Gastrocnemius medialis (tissue), 4 donors: ENCODE measurements at regions not wholly inside any gene's neighbourhood (a gene's known extent, or its start where the extent isn't known, plus 50 kb on each side); places are given as distances from the start of the nearest gene placed in this dataset.

Experiments used
- ATAC-seq, 2 donors: fragments of 150-250 bp; one replicate each; pipeline ENCODE4 v1.9.1; 2016
- DNase-seq, 2 donors: peaks; one replicate each; pipeline ENCODE4 v3.0.0-alpha.2; 2019
- H3K27ac ChIP-seq, 4 donors: fragments of 200-600 bp; sonication (generic); 1 replicate in 1 of 4; 2 replicates in 3 of 4; pipeline ENCODE4 v1.5.1; 2016 to 2018; ENCODE audit warnings: mild to moderate bottlenecking in 2 of 4, moderate library complexity in 1 of 4
- H3K27me3 ChIP-seq, 3 donors: fragments of 200-600 bp; sonication (generic) in 2 of 3; 1 replicate in 1 of 3; 2 replicates in 2 of 3; pipeline versions ENCODE4 v1.5.1 to v1.6.0; 2016 to 2019; ENCODE audit warnings: mild to moderate bottlenecking in 1 of 3, moderate library complexity in 1 of 3
- H3K36me3 ChIP-seq, 2 donors: fragments of 200-600 bp; sonication (generic) in 1 of 2; one replicate each; pipeline ENCODE4 v1.5.1; 2017 to 2018
- H3K4me1 ChIP-seq, 2 donors: fragments of 200-600 bp; sonication (generic) in 1 of 2; one replicate each; pipeline ENCODE4 v1.5.1; 2016 to 2017; ENCODE audit warnings: mild to moderate bottlenecking in 2 of 2
- H3K4me3 ChIP-seq, 4 donors: fragments of 200-600 bp; sonication (generic) in 3 of 4; 1 replicate in 1 of 4; 2 replicates in 3 of 4; pipeline ENCODE4 v1.5.1; 2016 to 2019; ENCODE audit warnings: mild to moderate bottlenecking in 2 of 4
- H3K9me3 ChIP-seq, 3 donors: fragments of 200-600 bp; sonication (generic) in 2 of 3; 1 replicate in 1 of 3; 2 replicates in 2 of 3; pipeline ENCODE4 v1.5.1; 2016 to 2019
- POLR2A ChIP-seq, 2 donors: fragments of 450-650 bp; IDR thresholded peaks; one replicate each; pipeline ENCODE4 v1.6.1; 2017; ENCODE audit warnings: antibody characterized with exemption in 2 of 2, mild to moderate bottlenecking in 2 of 2, moderate library complexity in 2 of 2
- in situ Hi-C, 4 donors: fragments of 200-750 bp; cut with MboI; loops; one replicate each; pipeline versions ENCODE4 v1.15.0 to v1.8.0; 2017; ENCODE audit warnings: low sequenced_read_pairs in 4 of 4
- intact Hi-C: fragments of 100-400 bp; cut with DNase I; formaldehyde crosslinking; loops from one replicate; pipeline ENCODE4 v1.15.1; 2023; ENCODE audit warnings: low total_unique reads
- TF ChIP-seq, protein P1 (sequence below), 5 experiments: fragments of 450-650 bp in 3 of 5; fragments of 200-600 bp in 2 of 5; sonication (generic) in 2 of 5; IDR thresholded peaks in 4 of 5; conservative IDR thresholded peaks in 1 of 5; 1 replicate in 4 of 5; 2 replicates in 1 of 5; pipeline ENCODE4 v1.5.1; 2016 to 2019; ENCODE audit warnings: antibody characterized with exemption in 5 of 5, mild to moderate bottlenecking in 3 of 5, moderate library complexity in 3 of 5

DNA sequence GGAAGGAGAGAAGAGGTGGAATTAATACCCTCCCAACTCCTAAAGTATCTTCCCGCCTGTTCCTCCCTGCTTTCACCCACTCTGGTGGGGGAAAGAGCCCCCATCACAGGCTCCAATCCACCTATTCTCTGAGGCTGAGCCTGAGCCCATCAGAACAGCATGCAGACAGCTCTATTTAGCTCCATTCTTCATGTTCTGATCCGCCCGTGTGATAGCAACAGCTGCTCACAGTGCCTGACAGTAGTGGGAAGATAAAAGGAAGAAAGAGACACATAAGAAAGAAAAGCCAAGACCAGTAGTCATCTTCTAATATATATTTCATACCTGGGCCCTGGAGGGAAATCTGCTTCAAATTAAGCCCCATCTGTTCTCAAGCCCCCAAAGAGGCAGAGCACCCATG, 80.3 kb upstream of the AKIP1 start:
- Histone ChIP-seq H3K9me3 (no peaks in the 10 kb centered on the region), H3K27ac (no peak overlapping the region), H3K27me3 (no peaks in the 10 kb centered on the region), H3K4me1 (peaks cover 15 to 17% of the 10 kb centered on the region in 2 donors), H3K36me3 (no peaks in the 10 kb centered on the region), H3K4me3 (no peak overlapping the region)
- TF ChIP-seq, protein P1, sequence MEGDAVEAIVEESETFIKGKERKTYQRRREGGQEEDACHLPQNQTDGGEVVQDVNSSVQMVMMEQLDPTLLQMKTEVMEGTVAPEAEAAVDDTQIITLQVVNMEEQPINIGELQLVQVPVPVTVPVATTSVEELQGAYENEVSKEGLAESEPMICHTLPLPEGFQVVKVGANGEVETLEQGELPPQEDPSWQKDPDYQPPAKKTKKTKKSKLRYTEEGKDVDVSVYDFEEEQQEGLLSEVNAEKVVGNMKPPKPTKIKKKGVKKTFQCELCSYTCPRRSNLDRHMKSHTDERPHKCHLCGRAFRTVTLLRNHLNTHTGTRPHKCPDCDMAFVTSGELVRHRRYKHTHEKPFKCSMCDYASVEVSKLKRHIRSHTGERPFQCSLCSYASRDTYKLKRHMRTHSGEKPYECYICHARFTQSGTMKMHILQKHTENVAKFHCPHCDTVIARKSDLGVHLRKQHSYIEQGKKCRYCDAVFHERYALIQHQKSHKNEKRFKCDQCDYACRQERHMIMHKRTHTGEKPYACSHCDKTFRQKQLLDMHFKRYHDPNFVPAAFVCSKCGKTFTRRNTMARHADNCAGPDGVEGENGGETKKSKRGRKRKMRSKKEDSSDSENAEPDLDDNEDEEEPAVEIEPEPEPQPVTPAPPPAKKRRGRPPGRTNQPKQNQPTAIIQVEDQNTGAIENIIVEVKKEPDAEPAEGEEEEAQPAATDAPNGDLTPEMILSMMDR (IDR thresholded peaks at IDR 0.05 in 4 of 5, conservative IDR thresholded peaks at IDR 0.05 in 1 of 5): no peak
- no peak for TF ChIP-seq POLR2A (IDR thresholded peaks at IDR 0.05)
- ATAC-seq (no peak), DNase-seq (no peak)
- intact Hi-C loops (no loop called here), in situ Hi-C loops (no loop called here)

DNA sequence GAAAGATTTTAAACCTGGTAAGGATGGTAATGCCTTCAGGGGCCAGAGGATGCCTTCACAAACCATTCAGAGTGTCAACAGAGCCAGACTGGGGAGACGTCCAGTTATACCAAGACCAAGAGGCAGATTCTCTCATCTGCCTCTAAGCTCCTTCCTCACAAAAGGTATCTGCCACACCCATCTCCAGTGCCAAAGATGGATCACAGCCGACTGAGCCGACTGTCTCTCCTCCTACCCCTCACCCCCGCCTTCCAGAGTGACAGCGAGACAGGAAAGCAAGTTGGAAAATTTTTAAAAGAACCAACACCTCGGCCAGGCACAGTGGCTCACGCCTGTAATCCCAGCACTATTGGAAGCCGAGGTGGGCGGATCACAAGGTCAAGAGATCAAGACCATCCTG, 79.1 kb upstream of the AKIP1 start:
- intact Hi-C loops: no loop called here
- no peak for DNase-seq
- no peak for TF ChIP-seq POLR2A (IDR thresholded peaks at IDR 0.05)
- TF ChIP-seq, protein P1 (IDR thresholded peaks at IDR 0.05 in 4 of 5, conservative IDR thresholded peaks at IDR 0.05 in 1 of 5): no peak
- no peaks in the 10 kb centered on the region for H3K27me3 ChIP-seq
- H3K9me3 ChIP-seq: no peaks in the 10 kb centered on the region
- H3K27ac ChIP-seq: no peak overlapping the region
- no peaks in the 10 kb centered on the region for H3K36me3 ChIP-seq
- no peak overlapping the region for H3K4me3 ChIP-seq
- in situ Hi-C loops: no loop called here
- ATAC-seq: no peak
- peaks cover 15 to 17% of the 10 kb centered on the region in 2 donors for H3K4me1 ChIP-seq

DNA sequence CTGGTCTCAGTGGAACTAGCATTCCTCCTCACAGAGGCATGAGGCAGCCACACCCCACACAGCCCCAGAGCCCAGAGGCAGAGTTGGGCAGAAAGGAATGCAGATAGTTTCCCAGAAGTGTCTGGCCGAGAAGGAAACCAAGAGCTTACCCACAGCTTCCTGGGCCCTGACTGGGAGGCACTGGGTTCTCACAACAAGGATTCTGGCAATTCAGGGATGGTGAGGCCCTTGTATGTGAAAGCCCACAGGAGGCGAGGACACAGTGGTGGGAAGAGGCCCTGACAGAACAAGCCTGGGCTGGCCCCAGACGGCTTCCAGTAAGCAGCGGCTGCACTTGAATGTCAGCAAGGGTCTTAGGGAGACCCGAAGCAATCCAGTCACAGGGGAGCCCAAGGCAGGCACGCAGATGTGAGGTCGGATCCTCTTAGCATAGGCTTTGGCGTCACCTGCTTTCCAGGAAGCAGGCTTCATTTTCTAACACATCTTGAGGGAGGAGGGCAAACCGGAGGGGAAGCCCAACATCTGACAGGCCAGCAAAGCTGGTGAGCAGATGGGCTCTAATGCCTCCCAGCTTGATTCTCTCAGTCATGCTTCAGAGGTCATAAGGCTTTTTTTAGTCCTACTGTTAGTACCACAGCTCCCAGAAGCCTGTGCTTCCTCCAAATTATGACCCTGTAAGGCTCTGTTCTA, 78.3 kb upstream of the AKIP1 start:
- Histone ChIP-seq H3K9me3 (no peaks in the 10 kb centered on the region), H3K4me3 (no peak overlapping the region), H3K27ac (peak overlapping the region in 3 of 4 donors; percentile 18 to 56 (median 44)), H3K27me3 (no peaks in the 10 kb centered on the region), H3K36me3 (no peaks in the 10 kb centered on the region), H3K4me1 (peaks cover 15 to 17% of the 10 kb centered on the region in 2 donors)
- ATAC-seq (no peak), DNase-seq (no peak)
- in situ Hi-C loops (no loop called here), intact Hi-C loops (no loop called here)
- TF ChIP-seq, protein P1 (IDR thresholded peaks at IDR 0.05 in 4 of 5, conservative IDR thresholded peaks at IDR 0.05 in 1 of 5): no peak
- TF ChIP-seq POLR2A (IDR thresholded peaks at IDR 0.05): no peak

DNA sequence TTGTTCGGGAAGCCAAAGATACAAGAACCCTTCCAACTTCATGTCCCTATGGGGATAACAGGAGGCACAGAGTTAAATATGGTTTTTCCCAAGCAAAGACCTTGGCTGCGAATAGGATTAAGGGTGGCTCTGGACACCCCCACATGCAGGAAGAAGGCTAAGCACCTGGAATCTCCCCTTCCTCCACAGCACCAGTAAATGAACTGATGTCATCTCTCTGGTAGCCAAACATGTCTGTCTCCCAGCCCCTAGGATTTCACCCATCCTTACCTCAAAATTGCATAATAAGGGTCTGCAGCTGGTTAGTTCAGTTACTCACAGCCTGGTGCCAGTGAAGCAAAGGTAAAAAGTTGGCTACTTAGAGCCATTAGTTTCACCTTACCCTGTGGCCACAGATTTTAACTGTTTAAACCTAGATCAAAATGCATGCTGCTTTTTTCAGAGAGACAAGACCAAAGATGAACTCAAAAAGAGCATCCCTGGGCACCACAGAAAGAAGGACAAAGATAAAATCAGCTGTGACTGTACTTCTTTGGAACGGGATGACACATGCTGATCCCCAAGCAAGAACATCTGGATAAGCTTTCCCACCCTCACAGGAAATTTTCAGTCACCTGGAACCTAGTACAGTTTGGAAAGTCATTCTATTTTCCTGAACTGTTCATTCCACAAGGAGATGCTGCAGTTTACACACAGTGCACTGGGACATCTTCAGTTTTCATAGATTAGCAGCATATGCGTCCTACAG, 77.2 kb upstream of the AKIP1 start:
- Histone ChIP-seq H3K4me3 (no peak overlapping the region), H3K27ac (peak overlapping the region in 1 of 4 donors; percentile 18), H3K9me3 (no peaks in the 10 kb centered on the region), H3K27me3 (no peaks in the 10 kb centered on the region), H3K4me1 (peaks cover 17 to 23% of the 10 kb centered on the region in 2 donors), H3K36me3 (no peaks in the 10 kb centered on the region)
- intact Hi-C loops: no loop called here
- in situ Hi-C loops: no loop called here
- TF ChIP-seq, protein P1 (IDR thresholded peaks at IDR 0.05 in 4 of 5, conservative IDR thresholded peaks at IDR 0.05 in 1 of 5): no peak
- no peak for TF ChIP-seq POLR2A (IDR thresholded peaks at IDR 0.05)
- DNase-seq (no peak), ATAC-seq (no peak)
